K562 (cell line): ENCODE measurements at regions not wholly inside any gene's neighbourhood (a gene's known extent, or its start where the extent isn't known, plus 50 kb on each side); places are given as distances from the start of the nearest gene placed in this dataset.

Experiments used
- ATAC-seq: fragments of 200-7000 bp; cut with Tn5 transposase; 3 replicates; pipeline ENCODE4 v1.9.1; 2020; ENCODE audit warnings: moderate library complexity
- BruUV-seq: library from RNA; stranded (reverse); fragments of 400-500 nt; replicated peaks from 2 replicates; lab custom pipeline; 2021; lab: Mats Ljungman, UMichigan
- CTCF ChIA-PET: fragments of 300-600 bp; formaldehyde crosslinking; extraction: SDS; loops from one replicate; lab custom pipeline; 2021; ENCODE audit warnings: low intra/inter-chr PET ratio; lab: Yijun Ruan, JAX
- POLR2A ChIA-PET: fragments of 300-600, 350-650 bp; sonication (Branson Sonifier 250); formaldehyde crosslinking; extraction: SDS; loops from one replicate; lab custom pipeline; 2021; ENCODE audit warnings: antibody characterized with exemption, inconsistent platforms; lab: Yijun Ruan, JAX
- DNase-seq, 4 experiments: peaks; one replicate each; pipeline versions ENCODE4 v3.0.0 to v3.0.0-alpha.2; 2011 to 2018; ENCODE audit warnings: low spot score in 3 of 4, mixed read lengths in 3 of 4; ENCODE audit errors: extremely low read depth in 1 of 4
- FAIRE-seq: peaks from 2 replicates; lab custom pipeline; 2011; peaks lifted over from hg19 to GRCh38; lab: Jason Lieb, UNC
- H2AFZ ChIP-seq: 2 replicates; pipeline ENCODE4 v1.6.0; 2011; ENCODE audit warnings: low read depth, low read length, control low read depth, inconsistent platforms
- H3K27ac ChIP-seq: fragments of 200-600 bp; 3 replicates; pipeline ENCODE4 v1.8.0; 2011; ENCODE audit warnings: low read depth, mild to moderate bottlenecking, control low read depth, inconsistent platforms, low read length, moderate library complexity, mixed read lengths; ENCODE audit errors: extremely low read depth
- H3K27me3 ChIP-seq, 2 experiments: fragments of 300-600 bp in 1 of 2; 2 replicates in 1 of 2; 3 replicates in 1 of 2; pipeline versions ENCODE4 v1.6.0 to v1.8.0; 2011; ENCODE audit warnings: inconsistent platforms in 2 of 2, low read length in 2 of 2, mild to moderate bottlenecking in 1 of 2, mixed read lengths in 1 of 2, moderate library complexity in 1 of 2; ENCODE audit not compliant: control insufficient read depth in 2 of 2, insufficient read depth in 2 of 2
- H3K36me3 ChIP-seq: fragments of 300-600 bp; 3 replicates; pipeline ENCODE4 v1.8.0; 2011; ENCODE audit warnings: mild to moderate bottlenecking, low read length, inconsistent platforms; ENCODE audit not compliant: control insufficient read depth, insufficient read depth
- H3K4me1 ChIP-seq, 2 experiments: fragments of 200-600 bp in 1 of 2; replicated peaks in 1 of 2; 2 replicates in 1 of 2; 3 replicates in 1 of 2; pipeline versions ENCODE4 v1.5.1 to v1.8.0; 2011; ENCODE audit warnings: inconsistent platforms in 2 of 2, low read length in 2 of 2, mild to moderate bottlenecking in 1 of 2, mixed read lengths in 1 of 2, moderate library complexity in 1 of 2; ENCODE audit not compliant: control insufficient read depth in 2 of 2, insufficient read depth in 2 of 2
- H3K4me2 ChIP-seq: 2 replicates; pipeline ENCODE4 v1.6.1; 2011; ENCODE audit warnings: low read length, control low read depth, inconsistent platforms, mixed read lengths; ENCODE audit not compliant: insufficient read depth
- H3K4me3 ChIP-seq: fragments of 200-600 bp; sonication (generic), shearing (Covaris generic); 2 replicates; pipeline ENCODE4 v1.5.1; 2016; ENCODE audit warnings: control low read depth, inconsistent platforms
- H3K79me2 ChIP-seq: fragments of 200-600 bp; 3 replicates; pipeline ENCODE4 v1.8.0; 2011; ENCODE audit warnings: low read length, inconsistent platforms; ENCODE audit not compliant: control insufficient read depth, insufficient read depth
- H3K9ac ChIP-seq, 2 experiments: 2 replicates each; pipeline versions ENCODE4 v1.6.0 to v1.6.1; 2011; ENCODE audit warnings: low read depth in 2 of 2, low read length in 2 of 2, control low read depth in 1 of 2, inconsistent platforms in 1 of 2, mild to moderate bottlenecking in 1 of 2, mixed read lengths in 1 of 2; ENCODE audit not compliant: insufficient read depth in 1 of 2
- H3K9me1 ChIP-seq: one replicate; pipeline ENCODE4 v1.6.0; 2011; ENCODE audit warnings: inconsistent platforms, mild to moderate bottlenecking, low read length, moderate library complexity; ENCODE audit not compliant: control insufficient read depth, insufficient read depth
- H3K9me3 ChIP-seq: replicated peaks from 2 replicates; pipeline ENCODE4 v1.5.1; 2011; ENCODE audit warnings: low read depth, low read length, inconsistent platforms; ENCODE audit not compliant: control insufficient read depth, insufficient read depth
- H4K20me1 ChIP-seq: replicated peaks from 2 replicates; pipeline ENCODE4 v1.6.1; 2011; ENCODE audit warnings: low read length, inconsistent platforms, mixed read lengths; ENCODE audit not compliant: control insufficient read depth, insufficient read depth
- E2F5 ChIP-seq: sonication (generic); formaldehyde crosslinking; IDR thresholded peaks from 2 replicates; pipeline ENCODE4 v1.8.0; 2022; ENCODE audit warnings: mild to moderate bottlenecking, missing genetic modification reagents
- E2F6 ChIP-seq, 2 experiments: IDR thresholded peaks; 2 replicates each; pipeline ENCODE4 v1.6.1; 2011; ENCODE audit warnings: borderline replicate concordance in 1 of 2, control low read depth in 1 of 2, low read depth in 1 of 2, low read length in 1 of 2, mild to moderate bottlenecking in 1 of 2, mixed read lengths in 1 of 2, moderate library complexity in 1 of 2; ENCODE audit not compliant: insufficient read depth in 1 of 2, insufficient read length in 1 of 2, poor library complexity in 1 of 2, severe bottlenecking in 1 of 2; ENCODE audit errors: extremely low read depth in 1 of 2
- ELF2 ChIP-seq: fragments of 250-450 bp; sonication (Bioruptor Pico); IDR thresholded peaks from 2 replicates; pipeline ENCODE4 v1.5.0; 2021; ENCODE audit warnings: mild to moderate bottlenecking
- RBM17 ChIP-seq: fragments of 200-400 bp; formaldehyde crosslinking; IDR thresholded peaks from 2 replicates; pipeline ENCODE4 v1.6.1; 2017; ENCODE audit warnings: low read depth, mild to moderate bottlenecking, low read length, borderline replicate concordance
- SP2 ChIP-seq: IDR thresholded peaks from 2 replicates; pipeline ENCODE4 v1.6.1; 2011; ENCODE audit warnings: mild to moderate bottlenecking, low read depth, low read length, moderate library complexity; ENCODE audit not compliant: poor library complexity, severe bottlenecking; ENCODE audit errors: extremely low read depth
- STAG1 ChIP-seq: sonication (generic); formaldehyde crosslinking; IDR thresholded peaks from 2 replicates; pipeline ENCODE4 v1.5.0; 2020; ENCODE audit warnings: missing genetic modification reagents, borderline replicate concordance
- STAT5A ChIP-seq: IDR thresholded peaks from 2 replicates; pipeline ENCODE4 v1.6.1; 2012; ENCODE audit warnings: low read length, inconsistent platforms, borderline replicate concordance
- WGBS: fragments of 100-300 bp; shearing (Covaris generic); methylation state at CpG from one replicate; pipeline ENCODE4 v1.1.6; 2016; ENCODE audit warnings: low coverage, mixed read lengths; ENCODE audit not compliant: insufficient coverage; ENCODE audit errors: missing lambda C conversion rate; 5-methylcytosine and 5-hydroxymethylcytosine counted together
- in situ Hi-C: fragments of 300-500 bp; cut with MboI; formaldehyde crosslinking; loops from 4 replicates; pipeline ENCODE4 v1.15.0; 2018; ENCODE audit warnings: inconsistent platforms, mixed read lengths
- intact Hi-C: fragments of 100-400 bp; cut with micrococcal nuclease; formaldehyde crosslinking; loops from 2 replicates; pipeline ENCODE4 v1.14.2; 2022
- TF ChIP-seq, protein P1 (sequence below): fragments of 250-450 bp; sonication (Bioruptor Pico); IDR thresholded peaks from 2 replicates; pipeline ENCODE4 v1.4.0; 2020; ENCODE audit warnings: mild to moderate bottlenecking, moderate library complexity
- TF ChIP-seq, protein P2 (sequence below): sonication (generic); formaldehyde crosslinking; IDR thresholded peaks from 2 replicates; pipeline ENCODE4 v1.8.0; 2022; ENCODE audit warnings: mild to moderate bottlenecking, missing genetic modification reagents, borderline replicate concordance

DNA sequence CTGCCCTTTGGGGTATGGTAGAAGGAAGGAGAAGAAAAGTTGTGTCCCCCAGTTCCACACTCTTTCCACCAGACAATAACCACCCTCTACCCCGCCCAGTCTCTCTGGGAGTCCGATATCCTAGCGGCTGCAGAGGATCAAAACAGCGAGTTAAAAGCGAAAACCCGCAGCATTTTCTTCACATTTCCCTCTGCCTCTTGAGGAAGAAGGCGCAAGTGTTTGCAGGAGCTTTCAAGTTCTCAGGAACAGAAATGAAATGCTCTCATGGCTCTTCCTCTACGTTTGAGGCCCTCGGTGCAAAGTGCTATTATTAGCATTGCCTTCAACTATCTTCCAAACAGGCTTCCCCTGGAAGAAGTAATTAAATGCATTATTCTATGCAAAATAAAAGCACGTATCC is 52.2 kb upstream of the CCDC167 start:
- no peak overlapping the region for H3K9ac ChIP-seq
- H3K27me3 ChIP-seq = peaks cover 75 to 92% of the 10 kb centered on the region in 2 experiments
- no peaks in the 10 kb centered on the region for H3K79me2 ChIP-seq
- intact Hi-C loops = no loop called here
- POLR2A ChIA-PET = interaction anchor here (0.6 to 1.1 kb wide), 2 partner anchors 11 to 13 kb away, joined by 3 read pairs; no protein-coding TSS in a partner anchor
- no peaks in the 10 kb centered on the region for H3K36me3 ChIP-seq
- no peak for DNase-seq
- H3K4me3 ChIP-seq = no peak overlapping the region
- H4K20me1 ChIP-seq = peaks cover 23% of the 10 kb centered on the region; the same call in 1 of the 2 replicates
- H3K9me3 ChIP-seq = no peaks in the 10 kb centered on the region
- no peak for ATAC-seq
- peaks cover 4% of the 10 kb centered on the region for H3K9me1 ChIP-seq
- no peak for FAIRE-seq
- H3K27ac ChIP-seq = no peak overlapping the region
- H3K4me2 ChIP-seq = no peak overlapping the region
- WGBS = 6% methylated on average over 10 of the region's 10 CpGs
- H3K4me1 ChIP-seq = no peaks in the 10 kb centered on the region
- in situ Hi-C loops = no loop called here
- BruUV-seq = no TSS peak
- TF ChIP-seq STAT5A (no peak), ELF2 (CRISPR knock-in tag) (no peak)
- H2AFZ ChIP-seq = no peak overlapping the region
- CTCF ChIA-PET = no interaction called here

DNA sequence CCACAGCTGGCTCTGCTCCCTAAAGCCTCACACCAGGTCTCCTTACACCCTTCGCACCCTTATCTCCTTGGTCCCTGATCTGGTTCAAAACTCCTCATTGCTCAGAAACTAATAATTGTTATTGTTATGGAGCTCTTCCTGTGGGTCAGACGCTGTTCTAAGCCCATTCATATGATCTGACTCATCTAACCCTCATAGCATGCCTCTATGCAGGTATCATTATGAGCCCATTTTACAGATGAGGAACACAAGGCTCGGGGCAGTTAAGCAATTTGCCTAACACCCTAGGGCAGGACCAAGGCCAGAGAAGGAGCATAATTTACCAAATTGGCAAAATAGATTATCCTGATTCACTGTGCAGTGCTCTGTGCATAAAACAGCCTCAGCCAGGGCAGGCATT is 51.8 kb upstream of the CCDC167 start:
- Histone ChIP-seq H3K27me3 (peaks cover 70 to 91% of the 10 kb centered on the region in 2 experiments), H3K9me3 (no peaks in the 10 kb centered on the region), H3K27ac (no peak overlapping the region), H3K4me1 (no peaks in the 10 kb centered on the region), H3K79me2 (no peaks in the 10 kb centered on the region), H3K9ac (no peak overlapping the region), H3K4me2 (no peak overlapping the region), H3K36me3 (no peaks in the 10 kb centered on the region), H4K20me1 (peaks cover 23% of the 10 kb centered on the region; the same call in 1 of the 2 replicates), H3K4me3 (no peak overlapping the region), H2AFZ (no peak overlapping the region), H3K9me1 (peaks cover 4% of the 10 kb centered on the region)
- DNase-seq (no peak), ATAC-seq (no peak), FAIRE-seq (peak; percentile 6)
- ChIA-PET CTCF (no interaction called here), POLR2A (interaction anchor here (1.1 to 1.3 kb wide), 2 partner anchors 13 to 26 kb away, joined by 3 to 5 read pairs; no protein-coding TSS in a partner anchor)
- no TSS peak for BruUV-seq
- in situ Hi-C loops = no loop called here
- intact Hi-C loops = no loop called here
- 0% methylated on average over 3 of the region's 3 CpGs for WGBS
- TF ChIP-seq, protein P1, sequence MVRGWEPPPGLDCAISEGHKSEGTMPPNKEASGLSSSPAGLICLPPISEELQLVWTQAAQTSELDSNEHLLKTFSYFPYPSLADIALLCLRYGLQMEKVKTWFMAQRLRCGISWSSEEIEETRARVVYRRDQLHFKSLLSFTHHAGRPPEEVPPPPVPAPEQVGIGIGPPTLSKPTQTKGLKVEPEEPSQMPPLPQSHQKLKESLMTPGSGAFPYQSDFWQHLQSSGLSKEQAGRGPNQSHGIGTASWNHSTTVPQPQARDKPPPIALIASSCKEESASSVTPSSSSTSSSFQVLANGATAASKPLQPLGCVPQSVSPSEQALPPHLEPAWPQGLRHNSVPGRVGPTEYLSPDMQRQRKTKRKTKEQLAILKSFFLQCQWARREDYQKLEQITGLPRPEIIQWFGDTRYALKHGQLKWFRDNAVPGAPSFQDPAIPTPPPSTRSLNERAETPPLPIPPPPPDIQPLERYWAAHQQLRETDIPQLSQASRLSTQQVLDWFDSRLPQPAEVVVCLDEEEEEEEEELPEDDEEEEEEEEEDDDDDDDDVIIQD = no peak
- TF ChIP-seq, protein P2, sequence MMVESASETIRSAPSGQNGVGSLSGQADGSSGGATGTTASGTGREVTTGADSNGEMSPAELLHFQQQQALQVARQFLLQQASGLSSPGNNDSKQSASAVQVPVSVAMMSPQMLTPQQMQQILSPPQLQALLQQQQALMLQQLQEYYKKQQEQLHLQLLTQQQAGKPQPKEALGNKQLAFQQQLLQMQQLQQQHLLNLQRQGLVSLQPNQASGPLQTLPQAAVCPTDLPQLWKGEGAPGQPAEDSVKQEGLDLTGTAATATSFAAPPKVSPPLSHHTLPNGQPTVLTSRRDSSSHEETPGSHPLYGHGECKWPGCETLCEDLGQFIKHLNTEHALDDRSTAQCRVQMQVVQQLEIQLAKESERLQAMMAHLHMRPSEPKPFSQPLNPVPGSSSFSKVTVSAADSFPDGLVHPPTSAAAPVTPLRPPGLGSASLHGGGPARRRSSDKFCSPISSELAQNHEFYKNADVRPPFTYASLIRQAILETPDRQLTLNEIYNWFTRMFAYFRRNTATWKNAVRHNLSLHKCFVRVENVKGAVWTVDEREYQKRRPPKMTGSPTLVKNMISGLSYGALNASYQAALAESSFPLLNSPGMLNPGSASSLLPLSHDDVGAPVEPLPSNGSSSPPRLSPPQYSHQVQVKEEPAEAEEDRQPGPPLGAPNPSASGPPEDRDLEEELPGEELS = no peak
- TF ChIP-seq E2F5 (no peak), STAG1 (CRISPR knock-in tag) (no peak), E2F6 (IDR thresholded peaks at IDR 0.05; ENCODE audit: borderline replicate concordance in 1 of 2, extremely low read depth in 1 of 2, insufficient read depth in 1 of 2, insufficient read length in 1 of 2, low read depth in 1 of 2, low read length in 1 of 2, poor library complexity in 1 of 2, severe bottlenecking in 1 of 2) (no peak), SP2 (no peak), RBM17 (no peak)
